GM23338 (cell line): ENCODE measurements at regions not wholly inside any gene's neighbourhood (a gene's known extent, or its start where the extent isn't known, plus 50 kb on each side); places are given as distances from the start of the nearest gene placed in this dataset.

Source experiments
- ATAC-seq: fragments of 200-7000 bp; cut with Tn5 transposase; 3 replicates; pipeline ENCODE4 v1.9.1; 2020
- DNase-seq: peaks from one replicate; pipeline ENCODE4 v3.0.0-alpha.2; 2015; ENCODE audit warnings: low spot score
- H2AFZ ChIP-seq: fragments of 200-600 bp; sonication (generic); 2 replicates; pipeline ENCODE4 v1.8.0; 2016; ENCODE audit warnings: antibody characterized with exemption, mild to moderate bottlenecking, moderate library complexity
- H3F3A ChIP-seq: fragments of 200-600 bp; sonication (generic); replicated peaks from 2 replicates; pipeline ENCODE4 v1.8.0; 2017; ENCODE audit warnings: antibody characterized with exemption, mixed run types, low read depth
- H3K27ac ChIP-seq: fragments of 200-600 bp; sonication (generic); 2 replicates; pipeline ENCODE4 v1.6.1; 2016; ENCODE audit warnings: low read depth
- H3K27me3 ChIP-seq: fragments of 200-600 bp; sonication (generic); 2 replicates; pipeline ENCODE4 v1.8.0; 2016; ENCODE audit warnings: mild to moderate bottlenecking, mixed run types, moderate library complexity; ENCODE audit not compliant: insufficient read depth
- H3K36me3 ChIP-seq: fragments of 200-600 bp; sonication (generic); 2 replicates; pipeline ENCODE4 v1.8.0; 2016; ENCODE audit warnings: mild to moderate bottlenecking; ENCODE audit not compliant: insufficient read depth
- H3K4me1 ChIP-seq: fragments of 200-600 bp; sonication (generic); 2 replicates; pipeline ENCODE4 v1.8.0; 2016; ENCODE audit warnings: mild to moderate bottlenecking, moderate library complexity; ENCODE audit not compliant: insufficient read depth
- H3K4me2 ChIP-seq: fragments of 200-600 bp; sonication (generic); 2 replicates; pipeline ENCODE4 v1.7.1; 2017; ENCODE audit warnings: mixed run types
- H3K4me3 ChIP-seq: fragments of 200-600 bp; sonication (generic); 2 replicates; pipeline ENCODE4 v1.6.1; 2016; ENCODE audit warnings: mixed run types
- H3K79me2 ChIP-seq: fragments of 200-600 bp; sonication (generic); replicated peaks from 2 replicates; pipeline ENCODE4 v1.8.0; 2017; ENCODE audit warnings: mild to moderate bottlenecking; ENCODE audit not compliant: insufficient read depth
- H3K9me2 ChIP-seq: fragments of 200-600 bp; sonication (generic); 2 replicates; pipeline ENCODE4 v1.8.0; 2017; ENCODE audit not compliant: insufficient read depth
- H4K20me1 ChIP-seq: fragments of 200-600 bp; sonication (generic); replicated peaks from 2 replicates; pipeline ENCODE4 v1.8.0; 2017; ENCODE audit warnings: mild to moderate bottlenecking; ENCODE audit not compliant: insufficient read depth
- H3K27ac Mint-ChIP-seq: 2 replicates; pipeline ENCODE4 v1.8.0; 2020; ENCODE audit warnings: inconsistent platforms, mild to moderate bottlenecking, moderate library complexity, mixed read lengths
- H3K27me3 Mint-ChIP-seq: 3 replicates; pipeline ENCODE4 v1.8.0; 2022; ENCODE audit warnings: low read depth, mild to moderate bottlenecking, moderate library complexity, mixed read lengths, inconsistent platforms; ENCODE audit not compliant: insufficient read depth, poor library complexity
- H3K36me3 Mint-ChIP-seq: 3 replicates; pipeline ENCODE4 v1.8.0; 2021; ENCODE audit warnings: low read depth, mild to moderate bottlenecking, inconsistent platforms, moderate library complexity, mixed read lengths
- H3K4me1 Mint-ChIP-seq: 3 replicates; pipeline ENCODE4 v1.8.0; 2020; ENCODE audit warnings: mild to moderate bottlenecking, inconsistent platforms, mixed read lengths
- H3K4me3 Mint-ChIP-seq: 3 replicates; pipeline ENCODE4 v1.8.0; 2021; ENCODE audit warnings: moderate library complexity, mild to moderate bottlenecking, inconsistent platforms, mixed read lengths
- H3K9me3 Mint-ChIP-seq: 3 replicates; pipeline ENCODE4 v1.8.0; 2020; ENCODE audit warnings: moderate library complexity, mild to moderate bottlenecking, inconsistent platforms, mixed read lengths
- CREB1 ChIP-seq: fragments of 250-450 bp; sonication (Bioruptor Pico); IDR thresholded peaks from 2 replicates; pipeline ENCODE4 v1.5.0; 2020; ENCODE audit warnings: low read depth, mild to moderate bottlenecking, moderate library complexity
- EZH2 ChIP-seq: fragments of 200-600 bp; sonication (generic); IDR thresholded peaks from one replicate; pipeline ENCODE4 v1.8.0; 2017; ENCODE audit warnings: antibody characterized with exemption, mild to moderate bottlenecking, low read depth; ENCODE audit not compliant: unreplicated experiment
- JUNB ChIP-seq: IDR thresholded peaks from one replicate; pipeline ENCODE4 v1.6.1; 2016; ENCODE audit warnings: antibody characterized with exemption; ENCODE audit not compliant: unreplicated experiment
- NANOG ChIP-seq: IDR thresholded peaks from 2 replicates; pipeline ENCODE4 v1.6.1; 2016; ENCODE audit warnings: antibody characterized with exemption, borderline replicate concordance
- STAT1 ChIP-seq: IDR thresholded peaks from one replicate; pipeline ENCODE4 v1.6.1; 2016; ENCODE audit warnings: antibody characterized with exemption; ENCODE audit not compliant: unreplicated experiment
- ZNF114 ChIP-seq: fragments of 250-450 bp; sonication (Bioruptor Pico); IDR thresholded peaks from 2 replicates; pipeline ENCODE4 v1.5.0; 2020; ENCODE audit warnings: mild to moderate bottlenecking, moderate library complexity
- ZNF331 ChIP-seq: fragments of 250-450 bp; sonication (Bioruptor Pico); IDR thresholded peaks from 2 replicates; pipeline ENCODE4 v1.5.0; 2020; ENCODE audit warnings: low read depth, mild to moderate bottlenecking, moderate library complexity
- TF ChIP-seq, protein P1 (sequence below): IDR thresholded peaks from one replicate; pipeline ENCODE4 v1.6.1; 2018; ENCODE audit warnings: antibody characterized with exemption; ENCODE audit not compliant: unreplicated experiment
- TF ChIP-seq, protein P2 (sequence below): fragments of 250-450 bp; sonication (Bioruptor Pico); IDR thresholded peaks from 2 replicates; pipeline ENCODE4 v1.5.0; 2020; ENCODE audit warnings: mild to moderate bottlenecking, moderate library complexity

- no peak overlapping the region for H3K4me3 Mint-ChIP-seq
- no peak overlapping the region for H2AFZ ChIP-seq
- H3K9me3 Mint-ChIP-seq: peaks cover 68% of the 10 kb centered on the region
- no peak for DNase-seq
- no peaks in the 10 kb centered on the region for H3F3A ChIP-seq
- no peak overlapping the region for H3K27ac ChIP-seq
- 0 out of 2 replicates have a peak overlapping the region, but pooled peaks have one; percentile 6 for H3K4me2 ChIP-seq
- H3K4me1 ChIP-seq: no peaks in the 10 kb centered on the region
- TF ChIP-seq STAT1 (no peak), CREB1 (CRISPR knock-in tag) (no peak), ZNF114 (CRISPR knock-in tag) (no peak), ZNF331 (CRISPR knock-in tag) (no peak), EZH2 (no peak), JUNB (no peak), NANOG (no peak)
- TF ChIP-seq, protein P1, sequence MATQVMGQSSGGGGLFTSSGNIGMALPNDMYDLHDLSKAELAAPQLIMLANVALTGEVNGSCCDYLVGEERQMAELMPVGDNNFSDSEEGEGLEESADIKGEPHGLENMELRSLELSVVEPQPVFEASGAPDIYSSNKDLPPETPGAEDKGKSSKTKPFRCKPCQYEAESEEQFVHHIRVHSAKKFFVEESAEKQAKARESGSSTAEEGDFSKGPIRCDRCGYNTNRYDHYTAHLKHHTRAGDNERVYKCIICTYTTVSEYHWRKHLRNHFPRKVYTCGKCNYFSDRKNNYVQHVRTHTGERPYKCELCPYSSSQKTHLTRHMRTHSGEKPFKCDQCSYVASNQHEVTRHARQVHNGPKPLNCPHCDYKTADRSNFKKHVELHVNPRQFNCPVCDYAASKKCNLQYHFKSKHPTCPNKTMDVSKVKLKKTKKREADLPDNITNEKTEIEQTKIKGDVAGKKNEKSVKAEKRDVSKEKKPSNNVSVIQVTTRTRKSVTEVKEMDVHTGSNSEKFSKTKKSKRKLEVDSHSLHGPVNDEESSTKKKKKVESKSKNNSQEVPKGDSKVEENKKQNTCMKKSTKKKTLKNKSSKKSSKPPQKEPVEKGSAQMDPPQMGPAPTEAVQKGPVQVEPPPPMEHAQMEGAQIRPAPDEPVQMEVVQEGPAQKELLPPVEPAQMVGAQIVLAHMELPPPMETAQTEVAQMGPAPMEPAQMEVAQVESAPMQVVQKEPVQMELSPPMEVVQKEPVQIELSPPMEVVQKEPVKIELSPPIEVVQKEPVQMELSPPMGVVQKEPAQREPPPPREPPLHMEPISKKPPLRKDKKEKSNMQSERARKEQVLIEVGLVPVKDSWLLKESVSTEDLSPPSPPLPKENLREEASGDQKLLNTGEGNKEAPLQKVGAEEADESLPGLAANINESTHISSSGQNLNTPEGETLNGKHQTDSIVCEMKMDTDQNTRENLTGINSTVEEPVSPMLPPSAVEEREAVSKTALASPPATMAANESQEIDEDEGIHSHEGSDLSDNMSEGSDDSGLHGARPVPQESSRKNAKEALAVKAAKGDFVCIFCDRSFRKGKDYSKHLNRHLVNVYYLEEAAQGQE: no peak
- TF ChIP-seq, protein P2, sequence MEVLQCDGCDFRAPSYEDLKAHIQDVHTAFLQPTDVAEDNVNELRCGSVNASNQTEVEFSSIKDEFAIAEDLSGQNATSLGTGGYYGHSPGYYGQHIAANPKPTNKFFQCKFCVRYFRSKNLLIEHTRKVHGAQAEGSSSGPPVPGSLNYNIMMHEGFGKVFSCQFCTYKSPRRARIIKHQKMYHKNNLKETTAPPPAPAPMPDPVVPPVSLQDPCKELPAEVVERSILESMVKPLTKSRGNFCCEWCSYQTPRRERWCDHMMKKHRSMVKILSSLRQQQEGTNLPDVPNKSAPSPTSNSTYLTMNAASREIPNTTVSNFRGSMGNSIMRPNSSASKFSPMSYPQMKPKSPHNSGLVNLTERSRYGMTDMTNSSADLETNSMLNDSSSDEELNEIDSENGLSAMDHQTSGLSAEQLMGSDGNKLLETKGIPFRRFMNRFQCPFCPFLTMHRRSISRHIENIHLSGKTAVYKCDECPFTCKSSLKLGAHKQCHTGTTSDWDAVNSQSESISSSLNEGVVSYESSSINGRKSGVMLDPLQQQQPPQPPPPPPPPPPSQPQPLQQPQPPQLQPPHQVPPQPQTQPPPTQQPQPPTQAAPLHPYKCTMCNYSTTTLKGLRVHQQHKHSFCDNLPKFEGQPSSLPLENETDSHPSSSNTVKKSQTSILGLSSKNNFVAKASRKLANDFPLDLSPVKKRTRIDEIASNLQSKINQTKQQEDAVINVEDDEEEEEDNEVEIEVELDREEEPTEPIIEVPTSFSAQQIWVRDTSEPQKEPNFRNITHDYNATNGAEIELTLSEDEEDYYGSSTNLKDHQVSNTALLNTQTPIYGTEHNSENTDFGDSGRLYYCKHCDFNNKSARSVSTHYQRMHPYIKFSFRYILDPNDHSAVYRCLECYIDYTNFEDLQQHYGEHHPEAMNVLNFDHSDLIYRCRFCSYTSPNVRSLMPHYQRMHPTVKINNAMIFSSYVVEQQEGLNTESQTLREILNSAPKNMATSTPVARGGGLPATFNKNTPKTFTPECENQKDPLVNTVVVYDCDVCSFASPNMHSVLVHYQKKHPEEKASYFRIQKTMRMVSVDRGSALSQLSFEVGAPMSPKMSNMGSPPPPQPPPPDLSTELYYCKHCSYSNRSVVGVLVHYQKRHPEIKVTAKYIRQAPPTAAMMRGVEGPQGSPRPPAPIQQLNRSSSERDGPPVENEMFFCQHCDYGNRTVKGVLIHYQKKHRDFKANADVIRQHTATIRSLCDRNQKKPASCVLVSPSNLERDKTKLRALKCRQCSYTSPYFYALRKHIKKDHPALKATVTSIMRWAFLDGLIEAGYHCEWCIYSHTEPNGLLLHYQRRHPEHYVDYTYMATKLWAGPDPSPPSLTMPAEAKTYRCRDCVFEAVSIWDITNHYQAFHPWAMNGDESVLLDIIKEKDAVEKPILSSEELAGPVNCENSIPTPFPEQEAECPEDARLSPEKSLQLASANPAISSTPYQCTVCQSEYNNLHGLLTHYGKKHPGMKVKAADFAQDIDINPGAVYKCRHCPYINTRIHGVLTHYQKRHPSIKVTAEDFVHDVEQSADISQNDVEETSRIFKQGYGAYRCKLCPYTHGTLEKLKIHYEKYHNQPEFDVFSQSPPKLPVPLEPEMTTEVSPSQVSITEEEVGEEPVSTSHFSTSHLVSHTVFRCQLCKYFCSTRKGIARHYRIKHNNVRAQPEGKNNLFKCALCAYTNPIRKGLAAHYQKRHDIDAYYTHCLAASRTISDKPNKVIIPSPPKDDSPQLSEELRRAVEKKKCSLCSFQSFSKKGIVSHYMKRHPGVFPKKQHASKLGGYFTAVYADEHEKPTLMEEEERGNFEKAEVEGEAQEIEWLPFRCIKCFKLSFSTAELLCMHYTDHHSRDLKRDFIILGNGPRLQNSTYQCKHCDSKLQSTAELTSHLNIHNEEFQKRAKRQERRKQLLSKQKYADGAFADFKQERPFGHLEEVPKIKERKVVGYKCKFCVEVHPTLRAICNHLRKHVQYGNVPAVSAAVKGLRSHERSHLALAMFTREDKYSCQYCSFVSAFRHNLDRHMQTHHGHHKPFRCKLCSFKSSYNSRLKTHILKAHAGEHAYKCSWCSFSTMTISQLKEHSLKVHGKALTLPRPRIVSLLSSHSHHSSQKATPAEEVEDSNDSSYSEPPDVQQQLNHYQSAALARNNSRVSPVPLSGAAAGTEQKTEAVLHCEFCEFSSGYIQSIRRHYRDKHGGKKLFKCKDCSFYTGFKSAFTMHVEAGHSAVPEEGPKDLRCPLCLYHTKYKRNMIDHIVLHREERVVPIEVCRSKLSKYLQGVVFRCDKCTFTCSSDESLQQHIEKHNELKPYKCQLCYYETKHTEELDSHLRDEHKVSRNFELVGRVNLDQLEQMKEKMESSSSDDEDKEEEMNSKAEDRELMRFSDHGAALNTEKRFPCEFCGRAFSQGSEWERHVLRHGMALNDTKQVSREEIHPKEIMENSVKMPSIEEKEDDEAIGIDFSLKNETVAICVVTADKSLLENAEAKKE (CRISPR knock-in tag): no peak
- H3K36me3 Mint-ChIP-seq: peaks cover 4% of the 10 kb centered on the region; the same call in 1 of the 3 replicates
- no peaks in the 10 kb centered on the region for H3K27me3 ChIP-seq
- no peaks in the 10 kb centered on the region for H3K9me2 ChIP-seq
- H4K20me1 ChIP-seq: no peaks in the 10 kb centered on the region
- H3K4me3 ChIP-seq: no peak overlapping the region
- H3K27me3 Mint-ChIP-seq: no peaks in the 10 kb centered on the region
- ATAC-seq: no peak
- H3K27ac Mint-ChIP-seq: no peak overlapping the region
- H3K4me1 Mint-ChIP-seq: no peaks in the 10 kb centered on the region; the same call in 2 of the 3 replicates
- no peaks in the 10 kb centered on the region for H3K79me2 ChIP-seq
- H3K36me3 ChIP-seq: no peaks in the 10 kb centered on the region
Measured at GRCh38 chr4:45099471-45099870, 373.1 kb upstream of the GNPDA2 start.
